Cerebellar cortex (tissue), 1 donor: ENCODE measurements at regions not wholly inside any gene's neighbourhood (a gene's known extent, or its start where the extent isn't known, plus 50 kb on each side); places are given as distances from the start of the nearest gene placed in this dataset.

Source experiments
- DNase-seq: peaks from one replicate; pipeline ENCODE4 v3.0.0-alpha.2; 2015; ENCODE audit warnings: low spot score

GRCh38 chr5:133829786-133830185 is 138.6 kb downstream of the C5orf15 start:
- no peak for DNase-seq

DNA sequence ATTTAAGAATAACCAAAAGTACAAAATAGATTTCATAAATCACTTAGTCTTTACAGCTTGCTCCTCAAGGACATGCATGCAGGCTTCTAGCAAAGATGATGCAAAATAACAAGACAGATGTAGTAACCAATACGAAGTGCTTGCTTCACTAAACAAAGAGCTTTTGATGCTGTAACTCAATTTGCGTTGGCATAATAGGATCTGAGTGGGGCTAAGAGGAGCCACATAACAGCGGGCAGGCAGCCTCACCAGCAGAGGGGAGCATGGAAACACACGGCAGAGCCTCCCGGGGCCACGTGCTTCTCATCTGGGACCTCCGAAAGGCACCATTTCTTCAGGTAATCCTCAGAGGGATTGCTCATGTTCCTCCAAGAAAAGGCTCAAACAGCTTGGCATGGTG is 139.7 kb downstream of the C5orf15 start:
- no peak for DNase-seq

DNA sequence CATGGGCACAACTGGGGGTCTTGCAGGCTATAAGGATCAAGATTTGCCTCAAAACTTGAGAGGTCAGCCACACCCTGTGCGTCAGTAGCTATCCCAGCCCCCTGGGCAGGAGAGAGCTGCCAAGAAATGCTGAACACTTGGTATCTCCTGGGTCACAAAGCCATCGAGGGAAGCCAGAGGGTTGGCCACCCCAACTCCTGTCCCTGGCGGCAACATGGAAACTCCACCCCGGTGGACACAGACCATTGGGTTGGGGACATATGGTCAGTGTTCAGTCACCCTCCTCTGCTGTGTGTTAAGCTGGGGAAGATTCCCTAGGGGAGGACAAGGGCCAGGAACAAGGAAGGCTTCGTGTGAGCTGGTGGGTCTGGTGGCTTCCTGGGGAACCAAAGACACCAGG is 140.6 kb downstream of the C5orf15 start:
- no peak for DNase-seq

- DNase-seq, result no peak
Measured at GRCh38 chr5:133827011-133827410, 141.4 kb downstream of the C5orf15 start.

GRCh38 chr5:133825631-133826289 is 142.7 kb downstream of the C5orf15 start:
- DNase-seq, result no peak

DNA sequence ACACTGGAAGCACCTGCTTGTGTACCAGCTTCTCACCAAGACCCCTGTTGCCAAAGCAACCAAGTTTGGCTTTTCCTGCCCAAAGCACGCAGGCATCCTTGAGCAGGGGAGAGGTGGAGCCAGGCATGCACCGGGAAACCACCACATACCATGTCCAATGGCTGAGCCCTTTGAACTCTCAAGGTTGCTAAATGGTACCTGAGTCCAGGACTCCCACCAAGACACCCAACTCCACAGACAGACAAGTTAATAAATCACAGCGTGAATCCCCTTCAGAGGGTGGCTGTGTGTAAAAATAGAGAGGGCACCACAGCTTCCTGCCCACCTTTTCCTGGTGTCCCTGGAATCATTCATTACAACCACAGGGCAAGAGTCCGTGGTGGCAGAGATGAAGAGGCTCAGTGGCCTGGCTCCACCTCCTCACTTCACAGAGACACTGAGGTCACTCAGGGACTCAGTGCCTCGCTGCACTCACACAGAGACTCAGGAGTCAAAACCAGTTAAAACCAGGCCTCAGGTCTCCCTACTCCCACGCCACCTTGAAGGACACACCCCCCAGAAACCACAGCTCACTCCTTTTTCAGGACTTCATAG is 143.7 kb downstream of the C5orf15 start:
- no peak for DNase-seq

DNA sequence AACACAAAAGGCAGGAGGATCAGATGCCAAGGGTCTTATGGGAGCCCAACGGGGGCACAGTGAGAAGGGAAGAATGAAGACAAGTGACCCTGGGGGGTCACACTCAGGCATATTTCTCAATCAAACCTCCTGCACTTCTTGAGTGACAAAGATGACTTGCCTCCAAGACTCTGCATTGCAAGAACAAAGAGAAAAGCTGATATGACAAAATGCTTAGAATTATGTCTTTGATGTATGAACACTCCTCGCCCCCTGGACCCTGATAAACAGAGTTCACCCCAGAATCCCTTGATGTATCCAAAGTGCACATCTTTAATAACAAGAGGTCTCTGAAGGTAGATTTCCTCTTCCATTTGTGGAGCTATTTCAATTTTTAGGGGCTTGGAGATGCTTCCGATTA is 146.5 kb downstream of the C5orf15 start:
- DNase-seq, result no peak

GRCh38 chr5:133821311-133821741 is 147.1 kb downstream of the C5orf15 start:
- DNase-seq, result no peak

- no peak for DNase-seq
Measured at GRCh38 chr5:133820507-133820906, 147.9 kb downstream of the C5orf15 start.

DNA sequence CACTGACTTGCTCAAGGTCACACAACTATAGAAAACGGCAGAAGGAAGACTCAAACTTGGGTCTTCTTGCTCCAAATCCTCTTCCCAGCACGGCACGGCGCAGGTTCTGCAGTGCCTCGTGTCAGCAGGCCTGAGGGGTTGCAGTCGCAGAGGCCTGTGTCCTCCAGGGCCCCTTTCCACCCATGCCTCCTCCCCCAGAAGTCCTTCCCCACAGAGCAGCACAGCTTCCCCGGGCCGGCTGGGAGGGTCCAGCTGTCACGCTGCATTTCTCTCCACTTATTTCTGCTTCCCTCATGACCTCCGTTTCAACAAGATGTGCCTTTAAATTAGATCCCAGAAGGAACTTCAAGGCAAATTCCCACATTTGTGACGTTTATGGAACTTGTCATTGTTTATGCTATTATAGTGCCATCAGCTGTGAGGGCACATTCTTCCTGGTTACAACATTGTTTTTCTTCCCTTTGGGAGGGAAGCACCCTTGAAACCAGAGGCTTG is 148.4 kb downstream of the C5orf15 start:
- no peak for DNase-seq

DNA sequence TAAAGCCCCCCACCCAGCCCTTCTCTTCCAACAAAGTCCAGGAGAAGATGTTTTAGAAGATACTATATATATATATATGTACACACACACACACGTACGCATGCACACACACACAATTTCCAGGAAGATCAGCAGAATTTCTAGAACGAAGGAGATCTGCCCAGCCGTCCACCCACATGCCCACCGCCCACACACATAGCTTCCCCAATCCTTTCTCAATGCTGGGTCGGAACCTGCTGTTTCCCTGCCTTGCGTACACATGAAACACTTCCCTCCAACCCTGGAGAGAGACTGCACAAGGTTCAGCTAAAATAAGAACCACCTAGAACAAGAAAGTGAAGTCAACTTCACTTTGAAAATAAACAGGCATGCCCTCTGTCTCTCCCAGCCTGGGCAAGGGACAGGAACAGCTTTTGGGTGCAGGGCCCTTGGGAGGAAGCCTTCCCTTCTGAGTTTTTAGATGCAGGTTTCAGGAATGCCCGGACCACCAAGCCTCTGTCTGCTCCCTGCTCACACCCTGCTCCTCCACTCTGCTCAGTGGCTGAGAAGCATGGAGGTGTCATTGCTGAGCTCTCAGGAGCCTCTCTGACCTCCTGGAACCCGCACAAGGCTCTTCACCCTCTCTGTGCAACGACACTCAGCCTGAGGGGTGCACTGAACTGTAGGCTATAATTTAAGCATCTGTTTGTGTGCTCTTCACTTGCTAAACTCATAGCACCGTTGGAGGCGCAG is 149.4 kb downstream of the C5orf15 start:
- DNase-seq, result no peak

DNA sequence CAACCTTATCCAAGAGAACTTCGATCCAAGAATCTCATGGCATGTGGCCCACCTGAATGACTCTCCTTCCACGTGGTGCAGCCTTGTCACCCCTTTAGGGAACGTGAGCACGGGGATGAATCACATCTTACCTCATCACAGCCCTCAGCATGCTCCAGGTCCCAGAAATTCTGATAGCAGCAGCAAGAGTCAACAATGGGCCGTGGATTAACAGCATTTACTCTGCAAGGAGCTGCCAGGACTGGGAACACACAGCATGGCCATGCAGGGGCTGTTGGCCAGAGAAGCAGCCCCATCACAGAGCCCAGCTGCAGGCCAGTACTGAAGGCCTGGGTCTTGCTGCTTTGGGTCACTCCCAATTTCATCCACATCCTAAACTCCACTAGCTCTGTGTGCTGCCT is 150.4 kb downstream of the C5orf15 start:
- DNase-seq, result no peak

GRCh38 chr5:133817456-133817855 is 151.0 kb downstream of the C5orf15 start:
- no peak for DNase-seq

DNA sequence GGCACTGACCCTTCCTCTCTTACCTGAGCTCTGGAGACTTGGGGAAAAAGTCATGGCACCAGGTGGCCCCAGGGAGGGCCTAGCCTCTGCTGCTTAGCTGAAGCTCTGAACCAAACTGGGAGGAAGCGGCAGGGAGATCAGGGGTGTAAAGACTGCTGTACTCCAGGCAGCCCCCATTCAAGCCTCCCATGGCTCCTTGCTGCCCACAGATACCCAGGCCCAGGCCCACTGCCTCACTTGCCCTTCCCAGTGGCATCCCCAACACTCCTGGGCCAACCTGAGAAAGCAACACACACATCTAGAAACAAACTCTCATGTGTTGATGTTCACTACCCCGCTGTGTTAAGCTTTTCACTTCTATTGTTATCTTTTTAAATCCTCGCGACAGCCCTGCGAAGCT is 151.6 kb downstream of the C5orf15 start:
- no peak for DNase-seq

DNA sequence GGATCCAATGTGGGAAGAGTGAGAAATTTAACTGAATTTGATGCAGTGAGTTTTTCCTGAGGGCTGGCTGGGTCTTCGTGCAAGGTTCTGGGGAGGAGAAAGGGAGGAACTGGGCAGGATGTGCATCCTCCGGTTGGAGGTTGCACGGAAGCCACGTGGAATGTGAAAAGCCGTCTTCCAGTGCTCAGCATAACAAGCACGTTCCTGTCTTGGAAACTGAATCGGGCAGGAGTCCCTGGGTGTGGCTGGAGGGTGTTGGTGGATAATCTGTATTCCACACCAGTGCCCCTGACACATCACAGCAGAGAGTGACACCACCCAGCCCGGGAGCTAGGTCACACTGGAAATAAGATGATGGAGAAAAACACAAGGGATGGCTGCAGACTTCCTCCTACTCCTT is 154.3 kb downstream of the C5orf15 start:
- no peak for DNase-seq

DNA sequence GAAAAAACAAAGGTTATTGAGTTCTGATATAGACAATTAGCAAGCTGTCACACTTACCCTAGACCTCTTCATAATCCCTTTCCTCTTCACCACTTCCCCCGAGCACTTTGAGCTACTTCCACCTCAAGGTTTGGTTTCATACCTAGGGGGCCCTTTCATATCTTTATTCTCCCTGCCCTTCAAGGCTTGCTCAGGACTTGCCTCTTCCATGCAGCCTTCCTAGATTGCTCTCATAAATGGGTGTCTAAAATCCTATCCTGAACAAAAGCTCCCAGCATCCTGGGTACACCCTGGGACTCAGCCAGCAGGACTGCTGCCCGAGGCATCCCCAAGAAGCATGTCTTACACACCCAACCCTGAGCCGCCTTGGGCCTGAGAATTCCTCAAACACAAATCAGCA is 157.3 kb downstream of the C5orf15 start:
- no peak for DNase-seq

DNA sequence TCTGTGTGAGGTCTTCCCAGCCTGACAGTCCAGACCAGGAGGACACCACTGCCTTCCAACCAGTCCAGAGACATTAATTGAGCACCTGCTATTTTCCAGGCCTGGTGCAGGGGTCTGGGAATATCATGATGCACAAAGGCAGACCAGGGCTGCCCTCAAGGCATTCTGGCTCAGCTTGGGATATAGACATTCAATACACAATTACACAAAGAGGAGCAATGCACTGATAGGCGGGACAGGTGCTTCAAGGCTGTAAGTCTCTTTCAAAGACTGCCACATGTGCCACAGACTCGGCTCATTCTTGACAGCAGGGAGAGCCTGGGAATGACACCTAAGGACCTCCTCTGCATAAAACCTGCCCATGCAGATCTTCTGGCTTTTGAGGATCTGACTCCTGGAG is 158.6 kb downstream of the C5orf15 start:
- no peak for DNase-seq

DNA sequence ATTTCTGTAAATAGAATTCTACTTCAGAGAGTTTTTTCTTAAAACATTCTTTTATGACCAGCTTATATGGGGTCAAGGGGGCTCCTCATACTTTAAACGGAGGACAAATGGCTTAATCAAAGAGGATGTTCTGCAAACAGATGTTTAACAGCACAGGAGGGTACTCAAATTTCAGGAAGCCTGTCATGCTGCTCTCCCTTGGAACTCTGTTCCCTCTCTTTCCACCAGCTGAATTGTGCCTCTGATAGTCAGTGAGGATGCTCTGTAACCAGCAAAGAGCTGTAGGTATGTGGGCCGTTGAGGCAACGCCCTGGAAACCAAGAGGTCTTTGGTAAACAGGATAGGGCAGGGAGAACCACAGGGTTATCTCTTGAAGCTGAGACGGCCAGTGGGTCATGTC is 161.1 kb downstream of the C5orf15 start:
- DNase-seq, result no peak

DNA sequence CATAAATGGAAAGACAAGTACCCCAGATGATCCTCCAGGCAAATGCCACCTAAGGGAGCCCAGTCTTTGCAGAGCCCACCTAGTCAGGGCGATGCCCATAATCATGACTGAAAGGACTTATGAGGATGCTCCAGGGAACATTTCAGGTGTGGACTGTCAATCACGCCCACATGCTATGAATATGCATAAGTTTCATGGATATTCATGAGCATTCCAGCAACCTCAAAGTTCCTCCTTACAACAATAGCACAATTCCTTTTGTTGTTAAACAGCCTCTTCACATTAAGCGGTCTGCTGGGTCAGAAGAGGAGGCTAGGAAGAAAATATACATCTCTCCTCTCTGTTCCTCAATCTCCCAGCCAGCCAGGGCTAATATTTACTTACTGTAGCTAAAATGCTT is 161.6 kb downstream of the C5orf15 start:
- DNase-seq, result no peak

DNA sequence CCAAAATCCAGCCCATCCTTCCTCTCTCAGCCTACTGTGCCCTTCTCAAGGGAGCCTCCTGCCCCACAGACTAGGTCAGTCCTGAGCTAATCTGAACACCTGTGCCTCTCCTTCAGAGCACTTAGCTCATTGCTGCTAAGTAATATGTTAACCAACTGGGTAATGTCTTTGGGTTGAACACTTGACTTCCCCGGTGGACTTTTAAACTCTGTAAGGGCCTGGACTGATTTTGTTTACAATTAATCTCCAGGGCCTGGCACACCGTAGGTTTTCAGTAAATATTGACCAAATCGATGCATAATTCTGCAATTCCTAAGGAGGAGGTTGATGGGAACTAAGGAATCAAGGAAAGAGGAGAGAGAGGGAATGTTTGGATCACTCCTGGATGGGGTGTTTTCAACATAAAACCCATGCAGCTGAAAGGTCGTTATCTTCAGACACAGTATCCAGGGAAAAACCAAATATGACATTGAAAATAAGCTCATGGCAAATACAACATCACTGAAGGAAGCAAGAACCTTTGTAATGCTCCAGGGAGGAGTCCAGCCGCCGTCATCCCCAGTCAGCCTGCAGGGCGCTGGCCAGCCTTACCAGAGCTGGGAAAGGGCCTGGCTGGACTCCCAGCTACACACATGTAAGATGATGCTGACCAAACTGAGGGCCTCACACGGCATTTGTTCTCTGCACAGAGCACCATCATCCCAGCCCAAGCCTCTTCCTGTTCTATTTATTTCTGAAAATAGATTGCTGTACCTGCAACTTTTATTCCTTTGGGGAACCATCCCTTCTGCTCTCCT is 166.3 kb downstream of the C5orf15 start:
- no peak for DNase-seq

DNA sequence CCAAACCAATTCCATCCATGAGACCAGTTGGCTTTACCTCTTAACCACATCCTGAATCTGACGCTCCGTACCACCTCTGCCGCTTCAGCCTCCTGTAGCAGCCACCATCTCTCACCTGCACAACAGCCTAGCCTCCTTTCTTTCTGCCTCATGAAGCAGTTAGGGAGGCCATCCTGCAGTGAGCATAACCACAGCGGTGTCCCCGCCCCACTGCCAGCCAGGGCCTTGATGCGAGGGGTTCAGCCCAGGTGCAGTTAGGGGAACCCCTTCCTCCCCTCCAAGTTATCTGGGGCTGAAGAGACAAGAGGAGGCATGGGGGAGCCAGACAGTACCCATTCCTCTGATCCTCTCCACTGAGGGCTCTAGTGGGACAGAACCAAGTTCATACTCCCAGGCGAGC is 167.0 kb downstream of the C5orf15 start:
- DNase-seq, result no peak

DNA sequence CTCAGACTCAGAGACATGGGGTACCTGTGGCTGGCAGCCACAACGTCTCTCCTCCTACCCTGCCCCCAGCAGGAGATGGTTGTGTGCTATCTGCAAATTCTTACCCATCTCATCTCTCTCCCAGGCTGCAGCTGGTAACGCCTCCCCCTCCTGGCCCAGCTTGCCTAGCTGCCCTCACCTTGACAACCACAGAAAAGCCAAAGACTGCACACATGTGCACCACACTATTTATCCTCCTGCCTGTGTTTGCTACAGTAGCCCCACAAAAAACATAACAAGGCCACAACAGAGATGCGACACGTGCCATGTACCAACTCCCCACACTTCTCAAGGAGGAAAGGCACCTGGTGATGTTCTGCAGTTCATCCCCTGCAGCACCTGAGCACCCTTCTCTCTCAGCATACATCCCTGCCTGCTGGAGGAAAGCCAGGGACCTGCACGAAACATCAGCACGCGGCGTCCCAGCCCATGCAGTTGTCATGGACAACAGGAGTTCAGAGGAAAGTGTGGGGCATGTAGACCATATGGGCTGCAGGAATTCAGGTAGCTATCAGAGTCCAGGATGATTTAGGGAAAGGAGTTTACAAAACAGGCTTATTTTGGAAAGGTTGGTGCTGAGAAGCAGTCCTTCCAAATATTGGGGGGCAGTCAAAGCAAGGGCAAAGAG is 168.7 kb downstream of the C5orf15 start:
- no peak for DNase-seq
